Kidney epithelial cell (primary cell): ENCODE measurements at regions not wholly inside any gene's neighbourhood (a gene's known extent, or its start where the extent isn't known, plus 50 kb on each side); places are given as distances from the start of the nearest gene placed in this dataset.
A peak's percentile ranks its signal among the peaks of the same experiment; 100 is the strongest.

Source experiments
- DNase-seq: peaks from one replicate; pipeline ENCODE4 v3.0.0-alpha.2; 2010; ENCODE audit warnings: low read depth
- H3K27me3 ChIP-seq: 2 replicates; pipeline ENCODE4 v1.6.0; 2011; ENCODE audit warnings: low read length; ENCODE audit not compliant: control insufficient read depth, insufficient read depth
- H3K36me3 ChIP-seq: 2 replicates; pipeline ENCODE4 v1.5.1; 2011; ENCODE audit warnings: low read length; ENCODE audit not compliant: control insufficient read depth, insufficient read depth
- H3K4me3 ChIP-seq: 2 replicates; pipeline ENCODE4 v1.5.1; 2011; ENCODE audit warnings: low read depth, mild to moderate bottlenecking, control low read depth, low read length
- TF ChIP-seq, protein P1 (sequence below): IDR thresholded peaks from 2 replicates; pipeline ENCODE4 v1.5.1; 2011; ENCODE audit warnings: mild to moderate bottlenecking, moderate library complexity, low read length, control low read depth, inconsistent platforms; ENCODE audit not compliant: insufficient read depth, poor library complexity, severe bottlenecking

GRCh38 chr2:103151046-103151445, 389.2 kb downstream of the TMEM182 start:
- DNase-seq: no peak
- no peaks in the 10 kb centered on the region for H3K36me3 ChIP-seq
- TF ChIP-seq, protein P1, sequence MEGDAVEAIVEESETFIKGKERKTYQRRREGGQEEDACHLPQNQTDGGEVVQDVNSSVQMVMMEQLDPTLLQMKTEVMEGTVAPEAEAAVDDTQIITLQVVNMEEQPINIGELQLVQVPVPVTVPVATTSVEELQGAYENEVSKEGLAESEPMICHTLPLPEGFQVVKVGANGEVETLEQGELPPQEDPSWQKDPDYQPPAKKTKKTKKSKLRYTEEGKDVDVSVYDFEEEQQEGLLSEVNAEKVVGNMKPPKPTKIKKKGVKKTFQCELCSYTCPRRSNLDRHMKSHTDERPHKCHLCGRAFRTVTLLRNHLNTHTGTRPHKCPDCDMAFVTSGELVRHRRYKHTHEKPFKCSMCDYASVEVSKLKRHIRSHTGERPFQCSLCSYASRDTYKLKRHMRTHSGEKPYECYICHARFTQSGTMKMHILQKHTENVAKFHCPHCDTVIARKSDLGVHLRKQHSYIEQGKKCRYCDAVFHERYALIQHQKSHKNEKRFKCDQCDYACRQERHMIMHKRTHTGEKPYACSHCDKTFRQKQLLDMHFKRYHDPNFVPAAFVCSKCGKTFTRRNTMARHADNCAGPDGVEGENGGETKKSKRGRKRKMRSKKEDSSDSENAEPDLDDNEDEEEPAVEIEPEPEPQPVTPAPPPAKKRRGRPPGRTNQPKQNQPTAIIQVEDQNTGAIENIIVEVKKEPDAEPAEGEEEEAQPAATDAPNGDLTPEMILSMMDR: no peak
- H3K4me3 ChIP-seq: no peak overlapping the region
- H3K27me3 ChIP-seq: no peaks in the 10 kb centered on the region

GRCh38 chr2:103152556-103152955, 390.7 kb downstream of the TMEM182 start:
- H3K4me3 ChIP-seq: no peak overlapping the region
- no peak for DNase-seq
- H3K27me3 ChIP-seq: no peaks in the 10 kb centered on the region
- TF ChIP-seq, protein P1: no peak
- H3K36me3 ChIP-seq: no peaks in the 10 kb centered on the region

DNA sequence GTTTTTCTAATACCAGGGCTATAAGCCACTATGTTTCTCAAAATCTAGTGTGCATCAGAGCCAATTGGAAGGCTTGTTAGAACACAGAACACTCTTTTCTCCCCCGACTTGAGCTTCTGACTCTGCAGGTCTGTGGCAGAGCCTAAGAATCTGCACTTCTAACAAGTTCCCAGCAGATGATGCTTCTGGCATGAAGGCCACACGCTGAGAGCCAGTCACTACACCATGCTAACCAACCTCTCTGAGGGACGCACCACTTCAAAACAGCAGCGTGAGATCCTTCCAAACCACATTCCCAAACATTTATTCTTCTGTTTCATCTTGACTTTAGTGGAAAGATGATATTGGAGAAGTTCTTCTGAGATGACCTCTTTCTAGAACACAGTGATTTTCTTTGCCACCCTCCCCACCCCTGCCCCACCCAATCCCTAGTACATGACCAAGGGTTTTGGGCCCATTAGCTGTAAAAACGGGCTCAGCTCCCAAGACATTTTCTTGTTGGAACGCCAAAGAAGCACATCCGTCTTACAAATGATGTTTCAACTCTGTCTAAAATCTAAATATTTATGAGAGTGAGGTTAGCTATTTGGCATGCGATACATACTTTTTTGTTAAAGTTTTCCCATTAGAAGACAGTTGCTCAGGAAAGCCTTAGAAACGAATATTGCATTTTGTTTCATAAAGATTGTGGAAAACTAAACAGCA, 391.9 kb downstream of the TMEM182 start:
- H3K27me3 ChIP-seq: no peaks in the 10 kb centered on the region
- no peak overlapping the region for H3K4me3 ChIP-seq
- TF ChIP-seq, protein P1: no peak
- H3K36me3 ChIP-seq: no peaks in the 10 kb centered on the region
- DNase-seq: no peak

DNA sequence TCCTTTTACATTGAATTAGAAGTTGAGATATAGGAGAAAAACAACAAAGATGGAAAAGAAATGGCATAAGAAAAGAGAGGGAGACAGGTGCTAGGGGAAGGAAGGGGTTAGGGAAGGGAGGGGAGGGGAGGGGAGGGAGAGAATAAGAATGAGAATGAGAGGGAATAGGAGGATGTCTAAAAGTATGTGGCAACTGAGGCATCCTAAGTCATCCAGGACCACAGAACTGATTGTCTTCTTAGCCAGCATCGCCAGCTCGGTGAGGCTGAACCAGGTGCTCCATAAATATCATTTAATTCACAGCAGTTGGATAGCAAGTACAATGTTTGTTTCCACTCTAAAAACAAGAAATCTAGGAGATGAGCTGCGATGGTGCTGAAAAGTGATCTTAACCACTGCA, 393.5 kb downstream of the TMEM182 start:
- Histone ChIP-seq H3K27me3 (no peaks in the 10 kb centered on the region), H3K36me3 (no peaks in the 10 kb centered on the region), H3K4me3 (no peak overlapping the region)
- TF ChIP-seq, protein P1: no peak
- DNase-seq: no peak

DNA sequence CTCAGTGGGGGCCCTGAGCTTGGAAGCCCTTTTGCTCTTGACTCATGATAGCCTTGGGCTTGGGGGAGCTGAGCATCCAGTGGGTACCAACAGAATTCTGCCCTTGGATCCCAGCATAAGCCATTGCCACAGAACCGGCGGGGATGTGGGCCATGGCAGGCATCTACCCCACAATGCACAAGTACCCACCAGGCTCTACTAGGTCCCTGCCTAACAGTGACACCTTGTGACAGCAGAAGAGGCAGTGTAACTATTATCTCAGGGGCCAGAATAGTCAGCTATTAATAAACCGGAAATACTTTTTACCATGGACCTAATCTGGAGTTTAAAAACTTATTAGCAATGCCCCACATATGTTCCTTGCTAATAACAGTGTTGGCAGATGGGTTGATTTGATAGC, 397.2 kb downstream of the TMEM182 start:
- DNase-seq: no peak
- TF ChIP-seq, protein P1: peak; percentile 2
- H3K27me3 ChIP-seq: no peaks in the 10 kb centered on the region
- no peak overlapping the region for H3K4me3 ChIP-seq
- no peaks in the 10 kb centered on the region for H3K36me3 ChIP-seq

GRCh38 chr2:103161456-103162289, 399.8 kb downstream of the TMEM182 start:
- no peaks in the 10 kb centered on the region for H3K36me3 ChIP-seq
- TF ChIP-seq, protein P1: peak; percentile 84
- no peak overlapping the region for H3K4me3 ChIP-seq
- no peaks in the 10 kb centered on the region for H3K27me3 ChIP-seq
- peak; percentile 37 for DNase-seq
